Stimulated activated CD4-positive, alpha-beta T cell treated with anti-CD3 and anti-CD28 coated beads, TNF-alpha, amount 100 ng/mL, for 4 hours (primary cell): ENCODE measurements at regions not wholly inside any gene's neighbourhood (a gene's known extent, or its start where the extent isn't known, plus 50 kb on each side); places are given as distances from the start of the nearest gene placed in this dataset.

Source experiments
- DNase-seq, 3 experiments: peaks; one replicate each; pipeline ENCODE4 v3.0.0-alpha.2; 2020; ENCODE audit warnings: low read depth in 3 of 3

DNA sequence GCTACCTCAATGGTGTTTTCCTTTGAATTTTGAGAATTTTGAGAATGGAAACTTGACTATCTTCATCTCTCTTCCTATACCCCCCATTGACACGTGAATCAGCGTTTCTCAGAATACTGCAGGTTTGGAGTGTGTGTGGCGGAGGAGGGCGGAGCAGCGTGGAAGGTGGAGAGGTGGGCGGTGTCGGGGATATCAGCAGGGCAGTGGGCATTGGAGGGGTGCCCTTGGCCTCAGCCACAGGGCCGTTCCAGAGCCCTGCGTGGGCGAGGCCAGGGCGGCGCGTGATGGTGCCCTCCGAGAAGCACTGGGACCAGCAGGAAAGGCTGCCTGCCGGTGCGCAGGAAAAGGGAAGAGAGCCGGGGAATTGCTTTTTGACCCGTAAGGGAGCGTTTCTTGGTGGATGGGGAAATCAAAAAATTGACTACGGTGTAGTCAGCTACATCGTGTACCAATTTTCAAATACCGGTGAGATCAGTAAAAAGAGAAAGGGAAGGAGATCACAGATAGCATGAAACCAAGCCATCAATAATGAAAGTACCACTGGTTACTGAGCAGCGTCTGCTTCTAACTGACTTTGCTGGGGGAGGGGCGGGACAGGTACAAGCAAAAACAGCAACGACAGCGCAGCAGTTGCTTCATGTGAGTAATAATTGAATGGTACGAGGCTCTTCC, 82.7 kb upstream of the DUSP22 start:
- DNase-seq, result no peak

- DNase-seq, result no peak
Observed at GRCh38 chr6:210104-210456, 82.2 kb upstream of the DUSP22 start.

DNA sequence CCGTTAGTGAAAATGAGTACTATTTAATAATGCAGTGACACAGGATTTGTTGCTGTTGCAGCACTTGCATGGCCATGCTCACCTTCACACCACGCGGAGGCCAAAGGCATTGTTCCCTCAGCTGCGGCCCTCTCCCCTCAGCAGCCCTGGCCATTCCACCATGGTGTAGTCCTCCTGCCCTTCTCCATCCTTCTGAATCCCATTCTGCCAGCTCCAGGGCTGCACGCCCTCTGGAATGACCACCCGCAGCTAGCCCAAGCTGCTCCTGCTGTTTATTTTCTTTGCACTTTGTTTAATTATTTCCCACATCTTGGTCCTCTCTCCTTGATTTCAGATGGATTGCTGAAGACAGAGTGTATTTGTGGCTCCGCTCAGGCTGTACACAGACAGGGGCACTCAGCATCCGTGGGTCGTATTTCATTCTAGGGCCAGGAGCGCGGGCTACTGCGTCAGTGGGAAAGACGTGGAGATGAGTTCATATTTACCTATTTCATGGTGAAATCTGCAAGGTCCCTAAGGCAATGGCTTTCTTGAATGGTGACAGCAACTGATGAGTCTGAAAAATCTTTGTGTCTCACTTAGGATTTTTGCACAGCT, 81.4 kb upstream of the DUSP22 start:
- no peak for DNase-seq

GRCh38 chr6:211871-212497, 80.3 kb upstream of the DUSP22 start:
- DNase-seq, result no peak

- no peak for DNase-seq
Observed at GRCh38 chr6:213284-213683, 79.0 kb upstream of the DUSP22 start.

DNA sequence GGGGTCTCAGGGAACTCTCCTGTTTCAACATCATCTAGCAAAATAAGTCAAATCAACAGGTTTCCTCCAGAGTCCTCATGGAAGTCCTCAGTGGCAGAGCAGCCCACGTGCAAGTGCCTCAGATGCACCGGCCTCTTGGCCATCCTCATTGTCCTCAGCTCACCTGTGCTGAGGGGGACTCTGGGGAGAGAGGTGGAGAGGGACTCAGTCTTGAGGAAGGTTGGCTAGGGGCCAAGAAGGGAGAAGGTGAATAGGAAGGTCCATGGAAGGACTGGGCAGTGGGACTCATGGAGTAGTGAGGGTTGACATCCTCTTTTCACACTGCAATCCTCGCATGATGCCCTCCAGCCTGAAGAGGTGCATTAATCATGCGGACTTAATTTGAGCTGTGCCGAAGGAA, 77.9 kb upstream of the DUSP22 start:
- DNase-seq, result no peak

- peak in 2 of 3 experiments; percentile 44 to 48 for DNase-seq
Observed at GRCh38 chr6:215335-216034, 76.8 kb upstream of the DUSP22 start.

- DNase-seq, result no peak
Observed at GRCh38 chr6:217048-217659, 75.1 kb upstream of the DUSP22 start.

- no peak for DNase-seq
Observed at GRCh38 chr6:218153-219018, 73.9 kb upstream of the DUSP22 start.

GRCh38 chr6:219019-219570, 73.2 kb upstream of the DUSP22 start:
- DNase-seq, result no peak

DNA sequence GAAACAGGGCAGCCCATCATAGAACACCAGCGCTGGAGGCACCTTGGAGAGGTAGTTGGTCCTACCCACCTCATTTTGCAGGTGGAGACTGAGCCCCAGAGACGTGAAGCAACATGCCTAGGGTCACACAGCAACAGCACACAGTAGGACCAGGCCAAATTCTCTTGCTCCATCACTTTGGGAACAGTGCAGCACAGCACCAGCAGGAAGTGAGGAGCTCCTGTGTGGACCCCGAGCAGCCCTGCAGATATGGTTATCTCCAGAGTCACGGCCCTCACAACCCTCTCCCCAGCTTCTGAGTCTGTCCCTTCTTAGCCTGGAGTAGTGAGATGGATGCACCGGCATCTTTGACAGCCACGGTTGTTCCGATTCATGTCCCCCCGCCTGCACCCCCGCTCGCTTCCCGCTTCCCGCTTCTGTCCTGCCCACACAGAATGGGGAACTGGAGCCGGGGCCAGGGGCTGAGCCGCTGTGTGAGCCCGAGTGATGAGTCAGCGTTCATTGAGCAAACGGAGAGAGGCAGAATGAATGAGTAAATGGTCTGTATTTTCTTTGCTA, 72.6 kb upstream of the DUSP22 start:
- DNase-seq, result no peak

DNA sequence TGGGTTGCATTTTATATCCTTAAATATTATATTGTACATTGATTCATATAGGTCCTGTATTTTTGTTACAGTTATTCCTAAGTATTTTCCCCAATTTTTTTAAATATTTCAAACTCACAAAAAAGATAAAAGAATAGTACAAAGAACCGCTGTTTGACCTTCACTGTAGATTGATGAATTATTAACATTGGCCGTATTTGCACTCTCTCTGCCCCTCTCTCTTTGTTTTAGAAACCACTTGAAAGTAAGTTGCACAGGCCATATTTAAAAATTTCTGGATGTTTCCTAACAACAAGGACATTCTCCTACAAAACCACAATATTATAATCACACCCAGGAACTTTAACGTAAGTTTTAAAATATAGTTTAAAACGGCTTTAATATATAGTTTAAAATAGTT, 72.0 kb upstream of the DUSP22 start:
- DNase-seq, result no peak

- no peak for DNase-seq
Observed at GRCh38 chr6:220721-221475, 71.4 kb upstream of the DUSP22 start.

DNA sequence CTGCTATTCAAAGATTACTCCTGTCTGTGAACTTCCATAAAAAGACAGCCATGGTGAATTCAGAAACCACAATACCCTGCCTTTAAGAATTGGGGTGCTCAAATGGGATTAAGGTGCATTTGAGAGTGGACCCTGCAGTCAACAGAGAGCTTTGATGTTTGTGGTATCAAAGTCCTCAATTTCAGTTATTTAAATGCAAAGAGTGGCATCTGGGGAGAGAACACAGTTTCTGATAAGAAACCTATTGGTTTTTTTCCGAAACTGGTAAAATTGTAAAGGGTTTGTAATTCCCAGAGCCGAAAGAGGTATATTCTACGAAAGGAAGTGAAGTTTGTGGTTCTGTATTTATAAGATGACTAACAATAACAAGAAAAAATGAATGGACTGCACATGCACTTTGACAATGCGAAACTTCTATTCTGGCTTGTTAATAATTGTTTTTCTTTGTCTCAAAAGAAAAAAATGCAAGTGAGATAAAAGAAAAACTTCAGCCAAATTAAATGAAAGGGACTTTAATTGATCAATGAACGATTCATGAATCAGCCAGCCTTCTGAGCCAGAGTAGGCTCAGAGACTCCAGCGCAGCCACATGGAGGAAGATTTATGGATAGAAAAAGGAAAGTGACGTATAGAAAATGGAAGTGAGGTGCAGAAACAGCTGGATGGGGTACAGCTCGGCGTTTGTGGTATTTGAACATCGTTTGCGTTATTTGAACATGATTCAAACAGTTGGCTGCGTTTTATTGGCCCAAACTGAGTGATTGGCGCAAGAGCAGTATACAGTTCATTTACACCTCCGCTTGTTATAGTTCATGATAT, 70.5 kb upstream of the DUSP22 start:
- DNase-seq, result no peak

GRCh38 chr6:222468-222867, 69.8 kb upstream of the DUSP22 start:
- no peak for DNase-seq

DNA sequence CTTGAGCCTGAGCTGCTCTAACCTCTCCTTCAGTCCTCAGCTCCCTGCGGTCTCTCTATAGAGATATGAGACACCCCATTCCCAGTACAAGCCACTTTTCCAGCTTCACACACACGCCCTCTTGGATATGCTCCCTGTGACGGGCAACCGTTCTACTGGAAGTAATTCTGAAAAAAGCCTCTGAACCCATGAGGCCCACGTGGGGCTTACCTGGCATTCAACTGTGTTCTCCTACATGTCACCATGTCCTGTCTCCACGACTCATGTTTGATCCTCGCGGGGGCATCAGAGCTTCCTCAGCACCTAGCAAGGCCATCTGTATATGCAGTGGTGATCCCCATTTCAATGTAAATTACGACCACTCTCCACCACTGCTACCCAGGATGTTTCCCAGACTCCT, 69.2 kb upstream of the DUSP22 start:
- no peak for DNase-seq

DNA sequence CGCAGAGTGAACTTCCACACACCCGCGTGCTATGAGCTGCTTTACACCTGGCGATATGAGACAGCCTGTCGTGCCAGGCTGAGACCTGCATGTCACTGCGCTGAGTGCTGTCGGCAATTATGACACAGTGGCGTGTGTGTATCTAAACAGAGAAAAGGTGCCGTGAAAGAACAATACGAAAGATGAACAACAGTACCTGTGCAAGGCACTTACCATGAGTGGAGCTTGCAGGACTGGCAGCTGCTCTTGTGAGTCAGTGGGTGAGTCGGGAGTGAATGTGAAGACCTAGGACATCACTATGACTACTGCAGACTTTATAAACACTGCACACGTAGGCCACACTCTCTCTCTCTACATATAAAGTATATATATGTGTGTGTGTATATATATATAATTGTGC, 68.5 kb upstream of the DUSP22 start:
- no peak for DNase-seq

GRCh38 chr6:224350-224749, 67.9 kb upstream of the DUSP22 start:
- no peak for DNase-seq

- DNase-seq, result peak in 2 of 3 experiments; percentile 31 to 43
Observed at GRCh38 chr6:225121-225721, 67.1 kb upstream of the DUSP22 start.
